ENCODE measurements at regions not wholly inside any gene's neighbourhood (a gene's known extent, or its start where the extent isn't known, plus 50 kb on each side); places are given as distances from the start of the nearest gene placed in this dataset.

DNA sequence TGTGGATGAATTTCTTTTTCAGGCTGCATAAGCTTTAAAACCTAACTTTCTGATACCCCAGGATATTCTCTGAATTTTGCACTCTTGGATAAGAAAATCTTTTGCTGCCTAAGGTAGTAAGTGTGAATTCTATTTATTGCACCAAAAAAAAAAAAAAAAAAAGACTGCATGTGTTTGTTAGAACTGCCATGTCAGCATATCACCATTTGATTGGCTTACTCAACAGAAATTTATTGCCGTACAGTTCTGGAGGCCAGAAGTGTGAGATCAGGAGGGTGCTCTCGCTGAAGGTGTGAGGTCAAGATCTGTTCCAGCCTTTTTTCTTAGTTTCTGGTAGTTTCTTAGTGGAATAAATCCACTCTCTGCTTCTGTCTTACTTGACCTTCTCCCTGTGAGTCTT is 1250.0 kb upstream of the PRKX start:
- WGBS, 2 donors, result 82 to 87% methylated on average over 2 of the region's 2 CpGs
- Histone ChIP-seq H3K27me3 (ENCODE audit: control insufficient read depth in 3 of 3, insufficient read depth in 3 of 3, low read length in 2 of 3) (peaks cover 0 to 12% (median 0%) of the 10 kb centered on the region in 3 donors), H3K9ac (ENCODE audit: insufficient read depth in 1 of 2, low read length in 2 of 2) (no peak overlapping the region), H3K36me3 (ENCODE audit: control insufficient read depth in 4 of 4, insufficient read depth in 4 of 4, low read length in 4 of 4) (no peaks in the 10 kb centered on the region), H3K4me3 (no peak overlapping the region), H3K27ac (ENCODE audit: low read depth in 1 of 2, low read length in 1 of 2) (no peak overlapping the region), H3K9me3 (ENCODE audit: control insufficient read depth in 4 of 4, insufficient read depth in 3 of 4, low read length in 3 of 4) (no peaks in the 10 kb centered on the region), H3K4me1 (ENCODE audit: control insufficient read depth in 5 of 5, insufficient read depth in 5 of 5, low read length in 5 of 5) (no peaks in the 10 kb centered on the region)
- ATAC-seq (ENCODE audit: insufficient read depth, low FRiP score) (no peak), DNase-seq (no peak)
- no peak for TF ChIP-seq CTCF (IDR thresholded peaks at IDR 0.05; ENCODE audit: control extremely low read depth, extremely low read depth)

DNA sequence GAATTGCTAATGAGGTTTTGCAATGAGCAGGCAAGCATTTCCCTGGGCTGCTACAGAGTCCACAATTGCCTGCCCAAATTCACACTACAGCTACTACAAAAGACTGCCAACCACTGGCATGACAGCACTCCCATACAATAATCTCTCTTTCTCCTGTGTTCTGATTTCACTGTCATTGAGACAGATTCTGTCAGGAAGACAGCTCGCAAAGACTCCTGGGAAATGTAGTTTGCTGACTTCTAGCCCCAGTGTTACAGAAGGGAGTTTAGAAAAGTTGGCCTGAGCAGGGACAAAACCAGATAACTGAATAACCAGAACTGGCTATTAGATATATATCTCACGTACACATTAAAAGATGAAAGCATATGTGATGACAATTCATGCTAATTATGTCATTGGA is 1231.3 kb upstream of the PRKX start:
- ATAC-seq (ENCODE audit: insufficient read depth, low FRiP score), result no peak
- TF ChIP-seq CTCF (IDR thresholded peaks at IDR 0.05; ENCODE audit: control extremely low read depth, extremely low read depth), result no peak
- Histone ChIP-seq H3K4me1 (ENCODE audit: control insufficient read depth in 5 of 5, insufficient read depth in 5 of 5, low read length in 5 of 5) (no peaks in the 10 kb centered on the region), H3K9me3 (ENCODE audit: control insufficient read depth in 4 of 4, insufficient read depth in 3 of 4, low read length in 3 of 4) (no peaks in the 10 kb centered on the region), H3K36me3 (ENCODE audit: control insufficient read depth in 4 of 4, insufficient read depth in 4 of 4, low read length in 4 of 4) (no peaks in the 10 kb centered on the region), H3K9ac (ENCODE audit: insufficient read depth in 1 of 2, low read length in 2 of 2) (no peak overlapping the region), H3K27ac (ENCODE audit: low read depth in 1 of 2, low read length in 1 of 2) (no peak overlapping the region), H3K4me3 (no peak overlapping the region), H3K27me3 (ENCODE audit: control insufficient read depth in 3 of 3, insufficient read depth in 3 of 3, low read length in 2 of 3) (peaks cover 0 to 9% (median 0%) of the 10 kb centered on the region in 3 donors)
- no peak for DNase-seq
- 83 to 92% methylated on average over 2 of the region's 2 CpGs for WGBS, 2 donors

DNA sequence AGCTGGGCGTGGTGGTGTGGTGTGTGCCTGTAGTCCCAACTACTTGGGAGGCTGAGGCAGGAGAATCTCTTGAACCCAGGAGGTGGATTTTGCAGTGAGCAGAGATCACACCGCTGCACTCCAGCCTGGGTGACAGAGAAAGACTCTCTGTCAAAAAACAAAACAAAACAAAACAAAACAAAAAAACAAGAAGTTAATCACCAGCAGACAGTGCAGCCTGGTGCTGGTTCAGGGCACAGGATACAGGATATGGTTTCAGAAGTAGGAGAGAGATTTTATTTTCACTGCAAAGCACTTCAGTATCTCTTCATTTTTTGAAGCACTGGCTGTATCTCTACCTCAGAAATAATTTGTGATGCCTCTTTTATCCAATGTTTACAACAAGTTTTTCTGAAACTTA is 1222.9 kb upstream of the PRKX start:
- Histone ChIP-seq H3K9ac (ENCODE audit: insufficient read depth in 1 of 2, low read length in 2 of 2) (no peak overlapping the region), H3K27me3 (ENCODE audit: control insufficient read depth in 3 of 3, insufficient read depth in 3 of 3, low read length in 2 of 3) (peaks cover 0 to 21% (median 0%) of the 10 kb centered on the region in 3 donors), H3K36me3 (ENCODE audit: control insufficient read depth in 4 of 4, insufficient read depth in 4 of 4, low read length in 4 of 4) (no peaks in the 10 kb centered on the region), H3K4me3 (no peak overlapping the region), H3K27ac (ENCODE audit: low read depth in 1 of 2, low read length in 1 of 2) (no peak overlapping the region), H3K4me1 (ENCODE audit: control insufficient read depth in 5 of 5, insufficient read depth in 5 of 5, low read length in 5 of 5) (no peaks in the 10 kb centered on the region), H3K9me3 (ENCODE audit: control insufficient read depth in 4 of 4, insufficient read depth in 3 of 4, low read length in 3 of 4) (no peaks in the 10 kb centered on the region)
- WGBS, 2 donors, result 50 to 69% methylated on average over 2 of the region's 2 CpGs
- no peak for TF ChIP-seq CTCF (IDR thresholded peaks at IDR 0.05; ENCODE audit: control extremely low read depth, extremely low read depth)
- DNase-seq (no peak), ATAC-seq (ENCODE audit: insufficient read depth, low FRiP score) (no peak)

DNA sequence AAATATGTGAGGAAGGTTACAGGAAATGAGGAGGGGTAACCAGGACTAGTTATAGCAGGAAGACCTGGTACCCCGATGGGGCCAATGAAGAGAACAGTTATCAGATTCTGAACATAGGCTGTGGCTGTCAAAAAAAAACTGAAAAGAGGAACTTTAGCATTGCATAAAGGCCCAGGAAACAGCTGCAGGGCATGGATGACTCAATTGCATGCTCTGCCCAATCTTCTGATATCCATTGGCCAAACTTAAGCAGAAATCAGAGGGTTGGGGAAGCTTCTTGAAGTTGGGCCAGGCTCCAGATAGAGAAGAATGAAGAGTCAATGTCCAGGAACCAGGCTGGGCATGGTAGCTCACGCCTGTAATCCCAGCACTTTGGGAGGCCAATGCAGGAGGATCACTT is 1222.4 kb upstream of the PRKX start:
- Histone ChIP-seq H3K27me3 (ENCODE audit: control insufficient read depth in 3 of 3, insufficient read depth in 3 of 3, low read length in 2 of 3) (peaks cover 0 to 24% (median 0%) of the 10 kb centered on the region in 3 donors), H3K36me3 (ENCODE audit: control insufficient read depth in 4 of 4, insufficient read depth in 4 of 4, low read length in 4 of 4) (no peaks in the 10 kb centered on the region), H3K4me3 (no peak overlapping the region), H3K9ac (ENCODE audit: insufficient read depth in 1 of 2, low read length in 2 of 2) (no peak overlapping the region), H3K27ac (ENCODE audit: low read depth in 1 of 2, low read length in 1 of 2) (no peak overlapping the region), H3K9me3 (ENCODE audit: control insufficient read depth in 4 of 4, insufficient read depth in 3 of 4, low read length in 3 of 4) (no peaks in the 10 kb centered on the region), H3K4me1 (ENCODE audit: control insufficient read depth in 5 of 5, insufficient read depth in 5 of 5, low read length in 5 of 5) (no peaks in the 10 kb centered on the region)
- 36 to 51% methylated on average over 2 of the region's 2 CpGs for WGBS, 2 donors
- DNase-seq (peak in 1 of 3 donors; percentile 6), ATAC-seq (ENCODE audit: insufficient read depth, low FRiP score) (peak; percentile 53)
- TF ChIP-seq CTCF (IDR thresholded peaks at IDR 0.05; ENCODE audit: control extremely low read depth, extremely low read depth), result no peak

All from lung (tissue), 11 donors.